Esophagus muscularis mucosa (tissue), 4 donors: ENCODE measurements at regions not wholly inside any gene's neighbourhood (a gene's known extent, or its start where the extent isn't known, plus 50 kb on each side); places are given as distances from the start of the nearest gene placed in this dataset.

ENCODE experiments used
- DNase-seq: peaks from one replicate; pipeline ENCODE4 v3.0.0-alpha.2; 2017; ENCODE audit errors: extremely low spot score
- H3K27ac ChIP-seq, 4 donors: fragments of 200-600 bp; sonication (generic); replicated peaks in 1 of 4; 1 replicate in 3 of 4; 2 replicates in 1 of 4; pipeline ENCODE4 v1.5.1; 2016 to 2019; ENCODE audit warnings: mild to moderate bottlenecking in 1 of 4
- H3K27me3 ChIP-seq, 4 donors: fragments of 200-600 bp; sonication (generic); one replicate each; pipeline versions ENCODE4 v1.5.1 to v1.6.0; 2016 to 2019
- H3K36me3 ChIP-seq, 4 donors: fragments of 200-600 bp; sonication (generic); one replicate each; pipeline ENCODE4 v1.5.1; 2016 to 2019
- H3K4me1 ChIP-seq, 4 donors: fragments of 200-600 bp; sonication (generic); one replicate each; pipeline ENCODE4 v1.5.1; 2016 to 2019
- H3K4me3 ChIP-seq, 4 donors: fragments of 200-600 bp; sonication (generic); 1 replicate in 2 of 4; 2 replicates in 2 of 4; pipeline ENCODE4 v1.5.1; 2016 to 2019; ENCODE audit warnings: mild to moderate bottlenecking in 4 of 4, moderate library complexity in 1 of 4
- H3K9me3 ChIP-seq, 4 donors: fragments of 200-600 bp; sonication (generic); 1 replicate in 3 of 4; 2 replicates in 1 of 4; pipeline ENCODE4 v1.5.1; 2016 to 2019
- EP300 ChIP-seq: sonication (generic); formaldehyde crosslinking; IDR thresholded peaks from one replicate; pipeline ENCODE4 v1.6.1; 2017; ENCODE audit warnings: antibody characterized with exemption
- POLR2A ChIP-seq: fragments of 450-650 bp; IDR thresholded peaks from one replicate; pipeline ENCODE4 v1.6.1; 2017; ENCODE audit warnings: antibody characterized with exemption, moderate library complexity, mild to moderate bottlenecking, low read depth
- POLR2AphosphoS5 ChIP-seq, 2 donors: sonication (generic); formaldehyde crosslinking; IDR thresholded peaks; one replicate each; pipeline ENCODE4 v1.6.1; 2017; ENCODE audit warnings: antibody characterized with exemption in 2 of 2
- WGBS: methylation state at CpG from one replicate; pipeline ENCODE4 v1.1.5; 2018; 5-methylcytosine and 5-hydroxymethylcytosine counted together
- intact Hi-C: fragments of 100-400 bp; cut with DNase I; formaldehyde crosslinking; loops from one replicate; pipeline ENCODE4 v1.15.1; 2023
- TF ChIP-seq, protein P1 (sequence below), 3 experiments: fragments of 200-600 bp in 2 of 3; fragments of 450-650 bp in 1 of 3; sonication (generic) in 2 of 3; IDR thresholded peaks; one replicate each; pipeline ENCODE4 v1.5.1; 2017 to 2019; ENCODE audit warnings: antibody characterized with exemption in 3 of 3, mild to moderate bottlenecking in 2 of 3, moderate library complexity in 1 of 3

DNA sequence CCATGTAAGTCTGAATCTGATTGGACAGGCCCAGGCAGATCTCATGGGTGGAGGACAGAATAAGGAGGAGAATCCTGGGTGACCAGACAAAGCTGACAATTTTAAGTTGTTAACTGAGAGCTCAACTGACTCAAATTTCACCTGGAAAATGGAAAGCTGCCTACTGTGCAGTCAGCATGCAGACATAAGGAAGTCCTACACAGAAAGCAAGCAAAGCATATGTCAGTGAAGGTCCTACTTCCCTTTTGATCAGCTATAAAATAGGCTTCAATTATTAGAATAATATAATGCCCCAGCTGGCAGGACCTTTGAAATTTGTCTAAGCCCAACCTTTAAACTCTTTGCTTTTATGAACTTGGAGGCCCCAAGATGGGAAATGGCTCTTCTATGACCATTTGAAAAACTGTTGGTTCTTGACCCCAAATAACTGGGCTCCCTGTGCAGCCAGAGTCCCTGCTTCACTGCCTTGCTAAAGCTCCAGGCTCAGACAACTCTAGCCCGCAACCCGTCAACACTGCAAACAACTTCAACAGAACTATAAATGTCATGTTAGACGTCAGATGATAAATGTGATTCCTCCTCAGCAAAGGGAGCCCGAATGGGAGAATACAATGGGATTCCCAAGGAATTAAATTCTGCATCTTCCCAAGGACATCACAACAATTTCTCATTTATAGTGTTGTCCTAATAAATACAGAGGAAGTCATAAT, 118.9 kb upstream of the ADRA1B start:
- Histone ChIP-seq H3K9me3 (no peaks in the 10 kb centered on the region), H3K4me3 (no peak overlapping the region), H3K27me3 (no peaks in the 10 kb centered on the region), H3K36me3 (no peaks in the 10 kb centered on the region), H3K27ac (no peak overlapping the region), H3K4me1 (no peaks in the 10 kb centered on the region)
- DNase-seq = peak; percentile 75
- 72% methylated on average over 4 of the region's 4 CpGs for WGBS
- intact Hi-C loops = no loop called here
- TF ChIP-seq, protein P1, sequence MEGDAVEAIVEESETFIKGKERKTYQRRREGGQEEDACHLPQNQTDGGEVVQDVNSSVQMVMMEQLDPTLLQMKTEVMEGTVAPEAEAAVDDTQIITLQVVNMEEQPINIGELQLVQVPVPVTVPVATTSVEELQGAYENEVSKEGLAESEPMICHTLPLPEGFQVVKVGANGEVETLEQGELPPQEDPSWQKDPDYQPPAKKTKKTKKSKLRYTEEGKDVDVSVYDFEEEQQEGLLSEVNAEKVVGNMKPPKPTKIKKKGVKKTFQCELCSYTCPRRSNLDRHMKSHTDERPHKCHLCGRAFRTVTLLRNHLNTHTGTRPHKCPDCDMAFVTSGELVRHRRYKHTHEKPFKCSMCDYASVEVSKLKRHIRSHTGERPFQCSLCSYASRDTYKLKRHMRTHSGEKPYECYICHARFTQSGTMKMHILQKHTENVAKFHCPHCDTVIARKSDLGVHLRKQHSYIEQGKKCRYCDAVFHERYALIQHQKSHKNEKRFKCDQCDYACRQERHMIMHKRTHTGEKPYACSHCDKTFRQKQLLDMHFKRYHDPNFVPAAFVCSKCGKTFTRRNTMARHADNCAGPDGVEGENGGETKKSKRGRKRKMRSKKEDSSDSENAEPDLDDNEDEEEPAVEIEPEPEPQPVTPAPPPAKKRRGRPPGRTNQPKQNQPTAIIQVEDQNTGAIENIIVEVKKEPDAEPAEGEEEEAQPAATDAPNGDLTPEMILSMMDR (IDR thresholded peaks at IDR 0.05) = no peak
- TF ChIP-seq POLR2AphosphoS5 (IDR thresholded peaks at IDR 0.05) = no peak
- no peak for TF ChIP-seq EP300
- no peak for TF ChIP-seq POLR2A

GRCh38 chr5:159799701-159800100, 116.6 kb upstream of the ADRA1B start:
- intact Hi-C loops = no loop called here
- Histone ChIP-seq H3K27ac (no peak overlapping the region), H3K4me3 (no peak overlapping the region), H3K36me3 (no peaks in the 10 kb centered on the region), H3K4me1 (no peaks in the 10 kb centered on the region), H3K27me3 (no peaks in the 10 kb centered on the region), H3K9me3 (no peaks in the 10 kb centered on the region)
- WGBS = 83% methylated on average over 8 of the region's 8 CpGs
- TF ChIP-seq, protein P1 (IDR thresholded peaks at IDR 0.05) = no peak
- TF ChIP-seq POLR2A (no peak), POLR2AphosphoS5 (IDR thresholded peaks at IDR 0.05) (no peak), EP300 (no peak)
- DNase-seq = peak; percentile 62

- TF ChIP-seq, protein P1 (IDR thresholded peaks at IDR 0.05) = no peak
- TF ChIP-seq POLR2AphosphoS5 (IDR thresholded peaks at IDR 0.05) (no peak), EP300 (no peak), POLR2A (no peak)
- 87% methylated on average over 8 of the region's 8 CpGs for WGBS
- Histone ChIP-seq H3K27me3 (no peaks in the 10 kb centered on the region), H3K4me3 (no peak overlapping the region), H3K9me3 (no peaks in the 10 kb centered on the region), H3K27ac (no peak overlapping the region), H3K4me1 (no peaks in the 10 kb centered on the region), H3K36me3 (no peaks in the 10 kb centered on the region)
- intact Hi-C loops = no loop called here
- DNase-seq = peak; percentile 79
These were observed 116.0 kb upstream of the ADRA1B start for GRCh38 chr5:159800131-159800840.

- H3K27me3 ChIP-seq = no peaks in the 10 kb centered on the region
- intact Hi-C loops = no loop called here
- DNase-seq = peak; percentile 29
- H3K27ac ChIP-seq = no peak overlapping the region
- WGBS = 93% methylated on average over 8 of the region's 8 CpGs
- H3K4me1 ChIP-seq = no peaks in the 10 kb centered on the region
- H3K4me3 ChIP-seq = no peak overlapping the region
- peaks cover 0 to 4% (median 0%) of the 10 kb centered on the region in 4 donors for H3K9me3 ChIP-seq
- TF ChIP-seq EP300 = no peak
- TF ChIP-seq POLR2AphosphoS5 (IDR thresholded peaks at IDR 0.05) = no peak
- TF ChIP-seq POLR2A = no peak
- TF ChIP-seq, protein P1 (IDR thresholded peaks at IDR 0.05) = no peak
- H3K36me3 ChIP-seq = no peaks in the 10 kb centered on the region
These were observed 115.0 kb upstream of the ADRA1B start for GRCh38 chr5:159801303-159801702.
